HG03520 (cell line): ENCODE measurements at regions not wholly inside any gene's neighbourhood (a gene's known extent, or its start where the extent isn't known, plus 50 kb on each side); places are given as distances from the start of the nearest gene placed in this dataset.
"Not testable (repeated sequence)": the region's sequence is repeated elsewhere in the genome, so short reads cannot be mapped to it uniquely, and the experiment has no call there.

Experiments used
- ATAC-seq: cut with Tn5 transposase; IDR thresholded peaks from one replicate; pipeline ENCODE4 v1.9.1; 2021; ENCODE audit warnings: mild to moderate bottlenecking, moderate library complexity; ENCODE audit not compliant: unreplicated experiment

- no peak for ATAC-seq
Measured at GRCh38 chr4:78691334-78691754, 84.8 kb upstream of the BMP2K start.

- peak; percentile 63 for ATAC-seq
Measured at GRCh38 chr4:78691971-78692821, 84.0 kb upstream of the BMP2K start.

DNA sequence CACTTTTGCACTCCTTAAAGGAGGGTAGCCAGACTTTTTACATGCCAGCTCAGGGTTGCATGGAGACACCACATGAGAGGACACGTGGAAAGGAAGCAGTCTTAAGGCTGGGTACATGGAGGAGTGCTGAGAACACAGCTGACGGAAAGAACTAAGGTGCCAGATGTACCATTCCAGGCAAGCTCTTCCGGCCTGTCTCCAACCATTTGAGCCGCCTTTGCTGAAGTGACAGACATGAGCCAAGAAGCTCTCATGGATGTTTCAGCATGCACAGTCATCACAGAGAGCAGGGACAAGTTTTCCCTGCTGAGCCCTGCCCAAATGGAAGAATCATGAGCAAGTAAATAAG lies 83.4 kb upstream of the BMP2K start:
- ATAC-seq = no peak

DNA sequence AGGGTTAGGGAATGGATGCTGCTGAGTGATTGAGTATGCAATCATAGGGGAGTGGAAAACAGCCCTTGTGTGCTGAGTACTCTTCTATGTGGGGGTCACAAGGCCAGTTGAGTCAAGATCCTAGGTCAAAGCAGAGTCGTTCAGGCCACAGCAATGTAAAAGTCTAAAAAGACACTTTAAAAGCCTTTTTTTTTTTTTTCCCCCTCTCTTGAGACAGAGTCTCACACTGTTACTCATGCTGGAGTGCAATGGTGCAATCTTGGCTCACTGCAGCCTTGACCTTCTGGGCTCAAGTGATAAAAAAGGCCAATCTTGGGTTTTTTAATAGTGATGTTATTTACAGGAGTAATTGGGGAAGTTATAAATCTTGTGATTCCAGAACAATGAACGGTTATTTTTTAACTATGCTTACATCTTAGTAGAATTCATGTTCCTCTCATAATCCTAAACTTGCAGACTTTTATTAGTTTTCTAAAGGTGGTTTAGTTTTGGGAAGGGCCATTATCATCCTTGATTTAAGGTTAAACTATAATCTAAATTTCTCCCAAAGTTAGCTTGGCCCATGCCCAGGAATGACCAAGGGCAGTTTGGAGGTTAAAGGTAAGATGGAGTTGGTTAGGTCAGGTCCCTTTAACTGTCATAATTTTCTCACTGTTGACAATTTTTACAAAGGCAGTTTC lies 82.2 kb upstream of the BMP2K start:
- no peak for ATAC-seq

- no peak for ATAC-seq
Measured at GRCh38 chr4:78694457-78694787, 81.7 kb upstream of the BMP2K start.

DNA sequence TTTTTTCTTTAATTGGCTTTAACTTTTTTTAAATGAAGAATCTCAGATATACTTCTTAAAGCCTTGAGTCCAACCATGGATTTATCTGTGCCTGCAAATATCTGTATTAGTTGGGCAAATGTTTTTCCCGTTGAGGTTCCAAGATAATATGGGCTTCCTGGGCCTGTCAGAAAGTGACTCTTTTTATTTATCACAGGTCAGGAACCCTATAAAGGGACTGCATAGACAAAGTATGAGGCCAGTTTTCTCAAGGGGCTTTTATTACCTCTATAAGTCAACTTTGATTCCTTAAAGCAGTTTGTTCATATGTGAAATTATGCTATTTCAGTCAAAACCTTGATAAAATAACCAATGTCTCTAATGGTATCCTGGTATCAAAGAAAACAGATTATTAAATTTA lies 80.2 kb upstream of the BMP2K start:
- ATAC-seq = no peak

DNA sequence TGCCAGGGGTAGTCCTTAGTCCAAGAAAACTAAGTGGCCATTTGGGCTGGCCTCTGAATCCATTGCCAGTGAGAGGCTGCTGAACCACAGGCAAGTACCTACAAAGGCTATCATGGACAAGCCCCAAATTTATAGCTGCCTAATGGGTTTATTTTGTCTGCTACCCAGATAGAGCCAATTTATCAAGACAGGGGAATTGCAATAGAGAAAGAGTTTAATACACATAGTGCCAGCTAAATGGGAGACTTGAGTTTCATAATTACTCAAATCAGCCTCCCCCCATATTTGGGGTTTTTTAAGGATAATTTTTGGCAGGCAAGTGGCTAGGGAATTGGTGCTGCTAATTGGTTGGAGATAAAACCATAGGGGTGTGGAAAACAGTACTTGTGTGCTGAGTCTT lies 73.1 kb upstream of the BMP2K start:
- ATAC-seq = no peak

DNA sequence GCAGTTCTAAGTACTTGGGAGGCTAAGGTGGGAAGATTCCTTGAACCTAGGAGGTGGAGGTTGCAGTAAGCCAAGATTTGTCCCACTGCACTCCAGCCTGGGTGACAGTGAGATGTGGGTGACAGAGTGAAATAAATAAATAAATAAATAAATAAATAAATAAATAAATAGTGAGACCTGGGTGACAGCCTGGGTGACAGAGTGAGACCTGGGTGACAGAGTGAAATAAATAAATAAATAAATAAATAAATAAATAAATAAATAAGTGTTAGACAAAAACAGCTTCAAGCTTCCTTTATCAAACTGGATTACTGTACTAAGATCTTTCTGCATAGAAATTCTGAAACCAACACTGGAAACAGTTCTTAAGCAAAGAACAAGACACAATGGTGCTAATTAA lies 71.8 kb upstream of the BMP2K start:
- ATAC-seq = no peak

DNA sequence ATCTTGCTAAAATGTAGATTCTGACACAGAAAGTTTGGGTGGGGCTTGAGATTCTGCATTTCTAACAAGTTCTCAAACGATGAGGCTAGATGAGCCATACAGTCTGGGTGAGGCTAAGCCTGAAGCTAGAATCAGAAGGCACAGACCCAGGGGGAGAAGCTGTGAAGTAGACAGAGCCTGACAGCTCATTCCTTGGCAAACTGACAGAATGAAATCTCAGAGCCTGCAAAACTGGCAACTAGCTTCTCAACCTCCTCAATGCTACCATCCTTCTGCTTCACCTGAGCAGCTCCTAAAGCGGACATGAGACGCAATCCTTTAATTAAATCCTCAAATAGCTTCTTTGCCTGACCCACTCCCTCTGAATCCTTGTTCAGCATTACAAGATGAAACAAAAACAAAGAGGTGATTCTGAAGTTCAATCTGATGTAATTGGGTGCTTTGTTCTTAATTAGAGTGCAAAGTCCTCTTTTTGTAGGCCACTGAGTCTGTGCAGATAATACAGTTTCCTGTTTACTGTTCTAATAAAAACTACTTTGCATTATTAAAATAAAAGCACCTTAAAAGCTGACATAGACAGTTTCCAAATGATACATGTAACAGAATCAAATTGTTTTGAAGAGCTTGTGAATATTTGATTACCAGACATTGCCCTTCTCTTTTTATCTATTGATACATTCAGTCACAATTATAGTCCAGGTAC lies 71.0 kb upstream of the BMP2K start:
- ATAC-seq = no peak

- no peak for ATAC-seq
Measured at GRCh38 chr4:78706302-78706701, 69.8 kb upstream of the BMP2K start.

- peak; percentile 40 for ATAC-seq
Measured at GRCh38 chr4:78707268-78707667, 68.9 kb upstream of the BMP2K start.

DNA sequence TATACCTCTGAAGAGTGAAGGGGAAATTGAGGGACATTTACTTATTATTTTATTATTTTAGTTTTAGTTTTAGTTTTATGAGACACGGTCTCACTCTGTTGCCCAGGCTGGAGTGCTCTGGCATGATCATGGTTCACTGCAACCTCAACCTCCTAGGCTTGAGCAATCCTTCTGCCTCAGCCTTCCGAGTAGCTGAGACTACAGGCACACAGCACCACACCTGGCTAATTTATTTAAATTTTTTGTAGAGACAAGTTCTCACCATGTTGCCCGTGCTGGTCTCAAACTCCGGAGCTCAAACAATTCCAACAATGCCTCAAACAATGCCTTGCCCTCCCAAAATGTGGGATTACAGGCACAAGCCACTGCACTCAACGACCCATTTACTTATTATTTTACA lies 68.4 kb upstream of the BMP2K start:
- ATAC-seq = peak; percentile 50

GRCh38 chr4:78710536-78710935 lies 65.6 kb upstream of the BMP2K start:
- ATAC-seq = no peak

DNA sequence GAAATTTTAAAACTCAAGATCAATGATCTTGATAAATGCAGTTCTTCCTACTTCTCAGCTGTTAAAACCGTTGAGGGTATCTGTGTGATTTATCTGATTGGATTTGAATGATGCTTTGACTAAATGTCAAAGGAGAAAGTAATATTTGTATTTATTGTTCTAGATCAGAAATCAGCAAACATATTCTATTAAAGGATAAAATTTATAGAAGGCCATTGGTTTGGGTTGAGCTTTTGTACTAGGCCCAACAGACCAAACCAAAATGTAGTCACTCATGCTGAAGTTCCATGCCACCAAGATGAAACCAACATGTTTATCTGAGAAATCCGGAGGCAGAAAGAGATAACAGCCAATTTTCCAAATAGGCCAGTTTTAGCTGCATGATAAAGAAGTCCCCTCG lies 64.5 kb upstream of the BMP2K start:
- ATAC-seq = no peak

DNA sequence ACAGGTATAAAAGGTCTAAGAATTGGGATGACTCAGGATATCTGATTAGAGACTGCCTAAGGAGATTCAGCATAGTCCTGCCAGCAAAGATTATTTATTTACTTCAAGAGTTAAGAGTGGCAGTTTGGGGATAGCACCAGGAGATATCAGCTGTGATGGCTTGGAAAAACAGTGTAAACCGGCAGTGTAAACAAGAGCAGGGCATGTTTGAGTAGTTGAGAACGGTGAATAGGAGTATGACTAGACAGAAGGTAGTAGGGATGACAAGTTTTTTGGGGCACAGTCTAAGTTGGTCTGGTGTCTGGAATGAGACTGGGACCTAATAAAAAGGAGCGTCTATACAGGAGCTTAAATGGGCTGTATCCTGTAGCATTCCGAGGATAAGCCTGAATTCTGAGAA lies 61.6 kb upstream of the BMP2K start:
- not testable (repeated sequence) for ATAC-seq

DNA sequence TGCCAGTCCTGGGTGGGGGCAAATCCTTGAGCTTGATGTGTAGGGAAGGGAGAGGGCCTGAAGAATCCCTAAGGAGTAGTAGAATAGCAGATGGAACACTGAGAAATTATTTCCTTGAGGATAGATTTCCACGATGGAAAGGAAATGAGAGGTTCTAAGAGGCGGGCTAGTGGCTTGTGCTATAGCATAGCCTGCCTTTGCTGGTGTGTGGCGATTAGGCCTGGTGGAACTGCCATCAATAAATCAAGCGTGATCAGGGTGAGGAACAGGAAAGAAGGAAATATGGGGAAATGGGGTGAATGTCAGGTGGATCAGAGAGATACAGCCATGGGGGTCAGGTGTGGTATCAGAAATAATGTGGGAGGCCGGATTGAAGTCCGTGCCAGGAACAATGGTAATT lies 60.8 kb upstream of the BMP2K start:
- ATAC-seq = not testable (repeated sequence)

DNA sequence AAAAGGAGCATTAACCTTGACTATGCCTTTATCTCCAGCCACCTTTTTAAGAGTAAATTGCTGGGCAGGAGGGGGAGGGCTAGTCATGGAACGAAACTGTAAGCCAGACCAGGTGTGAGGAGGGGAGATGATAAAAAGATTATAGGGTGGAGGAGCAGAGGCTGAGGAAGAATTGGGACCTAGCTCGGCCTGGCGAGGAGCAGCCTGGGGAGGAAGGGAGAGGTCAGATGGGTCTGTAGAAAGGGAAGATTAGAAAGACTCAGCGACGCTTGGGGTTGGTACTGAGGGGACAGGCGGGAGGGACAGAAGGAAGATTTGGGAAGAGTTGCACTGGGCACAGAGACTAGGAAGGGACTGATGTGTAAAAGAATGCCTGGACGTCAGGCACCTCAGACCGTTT lies 58.4 kb upstream of the BMP2K start:
- ATAC-seq = not testable (repeated sequence)

DNA sequence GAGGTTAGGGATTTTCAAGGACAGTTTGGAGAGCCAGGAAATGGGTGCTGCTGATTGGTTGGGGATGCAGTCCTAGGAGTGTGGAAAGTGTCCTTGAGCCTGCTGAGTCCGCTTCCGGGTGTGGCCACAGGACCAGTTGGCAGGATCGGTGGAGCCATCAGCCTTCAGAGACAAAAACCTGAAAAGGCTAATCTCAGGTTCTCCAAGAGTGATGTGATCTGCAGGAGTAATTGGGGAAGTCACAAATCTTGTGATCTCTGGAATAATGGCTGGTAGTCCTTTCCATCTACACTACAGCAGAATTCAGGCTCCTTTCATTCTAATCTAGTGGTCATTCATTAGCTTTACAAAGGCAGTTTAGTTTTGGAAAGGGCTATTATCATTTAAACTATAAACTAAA lies 55.9 kb upstream of the BMP2K start:
- no peak for ATAC-seq

- ATAC-seq = peak; percentile 78
Measured at GRCh38 chr4:78720994-78721677, 55.0 kb upstream of the BMP2K start.

- ATAC-seq = no peak
Measured at GRCh38 chr4:78721747-78722146, 54.4 kb upstream of the BMP2K start.

DNA sequence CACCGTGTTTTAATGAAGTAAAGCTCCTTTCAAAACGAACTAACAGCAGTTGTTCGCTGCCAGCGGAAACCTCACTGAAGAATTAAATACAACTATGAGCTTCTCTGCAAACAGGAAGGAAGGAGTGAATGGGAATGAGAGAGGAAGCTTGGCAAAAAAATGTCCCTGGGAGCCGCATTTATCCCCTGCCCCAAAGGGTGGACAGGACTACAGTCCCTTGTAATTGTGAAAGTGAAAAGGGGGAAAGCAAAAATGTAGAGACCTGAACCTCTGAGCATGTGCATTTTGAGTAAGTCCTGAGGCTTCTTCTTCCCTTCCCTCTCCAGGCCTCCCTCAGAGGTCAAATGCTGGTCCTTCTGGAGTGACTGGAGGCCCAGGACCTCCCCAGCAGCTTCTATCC lies 53.8 kb upstream of the BMP2K start:
- no peak for ATAC-seq
